Thoracic aorta (tissue), 2 donors: ENCODE measurements at regions not wholly inside any gene's neighbourhood (a gene's known extent, or its start where the extent isn't known, plus 50 kb on each side); places are given as distances from the start of the nearest gene placed in this dataset.

Experiments used
- ATAC-seq: fragments of 150-250 bp; one replicate; pipeline ENCODE4 v1.8.0; 2017; ENCODE audit warnings: low read depth; ENCODE audit not compliant: insufficient number of reproducible peaks, low FRiP score
- DNase-seq: peaks from one replicate; pipeline ENCODE4 v3.0.0-alpha.2; 2020; ENCODE audit warnings: low spot score
- H3K27ac ChIP-seq, 2 donors: fragments of 200-600 bp; sonication (generic); 1 replicate in 1 of 2; 2 replicates in 1 of 2; pipeline ENCODE4 v1.5.1; 2016; ENCODE audit warnings: mild to moderate bottlenecking in 2 of 2, moderate library complexity in 2 of 2
- H3K27me3 ChIP-seq: fragments of 200-600 bp; sonication (generic); replicated peaks from 2 replicates; pipeline ENCODE4 v1.6.0; 2016; ENCODE audit warnings: mild to moderate bottlenecking; ENCODE audit not compliant: insufficient read depth
- H3K36me3 ChIP-seq: fragments of 200-600 bp; sonication (generic); one replicate; pipeline ENCODE4 v1.5.1; 2016
- H3K4me1 ChIP-seq, 2 donors: fragments of 200-600 bp; sonication (generic); 1 replicate in 1 of 2; 2 replicates in 1 of 2; pipeline versions ENCODE4 v1.5.1 to v1.6.0; 2016; ENCODE audit warnings: low read depth in 2 of 2, mild to moderate bottlenecking in 1 of 2; ENCODE audit not compliant: control insufficient read depth in 1 of 2
- H3K4me3 ChIP-seq: fragments of 200-600 bp; sonication (generic); 2 replicates; pipeline ENCODE4 v1.5.1; 2016; ENCODE audit warnings: mild to moderate bottlenecking
- H3K9me3 ChIP-seq: fragments of 200-600 bp; sonication (generic); 2 replicates; pipeline ENCODE4 v1.5.1; 2016
- CTCF ChIP-seq: fragments of 200-600 bp; sonication (generic); IDR thresholded peaks from one replicate; pipeline ENCODE4 v1.5.1; 2019; ENCODE audit warnings: antibody characterized with exemption

DNA sequence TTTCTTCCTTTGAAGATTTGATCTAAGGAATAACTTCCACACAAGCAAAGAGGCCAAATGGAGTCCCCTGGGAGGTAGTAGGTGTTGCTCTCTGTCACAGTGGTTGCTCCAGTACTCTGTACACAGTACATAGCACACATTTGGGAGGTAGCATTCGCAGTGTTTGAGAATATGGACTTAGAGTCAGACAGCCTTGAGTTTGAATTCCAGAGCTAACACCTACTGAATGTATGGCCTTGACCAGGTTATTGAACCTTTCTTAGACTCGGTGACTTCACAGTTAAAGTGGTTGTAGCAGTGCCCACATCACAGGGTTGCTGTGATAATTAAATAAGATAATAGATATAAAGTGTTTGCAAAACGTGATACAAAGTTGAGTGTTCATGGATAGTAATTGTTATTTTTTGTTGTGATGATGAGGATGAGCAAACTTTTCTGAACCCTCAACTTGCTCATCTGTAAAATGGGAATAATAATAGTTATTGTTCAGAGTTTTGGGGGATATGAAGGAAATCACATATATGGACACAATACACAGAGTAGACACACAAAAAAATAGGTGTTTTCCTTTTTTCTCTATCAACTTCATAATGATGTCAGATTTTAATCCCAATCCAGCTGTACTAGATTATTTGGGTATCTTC lies 271.6 kb upstream of the CRY1 start:
- no peaks in the 10 kb centered on the region for H3K9me3 ChIP-seq
- ATAC-seq: no peak
- no peaks in the 10 kb centered on the region for H3K27me3 ChIP-seq
- no peaks in the 10 kb centered on the region for H3K36me3 ChIP-seq
- TF ChIP-seq CTCF: no peak
- no peak for DNase-seq
- H3K4me3 ChIP-seq: no peak overlapping the region
- no peaks in the 10 kb centered on the region for H3K4me1 ChIP-seq
- no peak overlapping the region for H3K27ac ChIP-seq

- no peaks in the 10 kb centered on the region for H3K9me3 ChIP-seq
- no peak overlapping the region for H3K4me3 ChIP-seq
- DNase-seq (no peak), ATAC-seq (no peak)
- no peaks in the 10 kb centered on the region for H3K36me3 ChIP-seq
- no peaks in the 10 kb centered on the region for H3K27me3 ChIP-seq
- no peak for TF ChIP-seq CTCF
- H3K4me1 ChIP-seq: no peaks in the 10 kb centered on the region
- no peak overlapping the region for H3K27ac ChIP-seq
Measured at GRCh38 chr12:107365703-107366102, 272.4 kb upstream of the CRY1 start.

DNA sequence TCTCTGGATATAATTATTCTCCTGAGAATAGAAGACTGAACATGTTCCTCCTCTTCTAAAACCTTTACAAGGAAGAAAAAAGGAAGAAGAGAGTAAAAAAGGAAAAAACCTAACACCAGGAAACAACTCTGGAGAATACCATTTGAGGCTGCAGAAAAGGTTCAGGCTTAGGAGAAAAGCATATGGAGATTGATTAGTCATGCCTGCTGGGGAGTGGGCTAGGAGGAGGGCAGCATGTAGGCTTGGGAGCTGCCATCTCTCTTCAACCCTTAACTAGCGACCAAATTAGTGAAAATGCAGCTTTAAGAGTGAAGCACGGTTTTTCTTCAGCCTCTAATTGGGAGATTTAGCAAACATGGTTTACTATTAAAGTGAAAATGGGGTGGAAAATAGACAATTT lies 273.0 kb upstream of the CRY1 start:
- H3K4me3 ChIP-seq: no peak overlapping the region
- no peaks in the 10 kb centered on the region for H3K27me3 ChIP-seq
- no peak overlapping the region for H3K27ac ChIP-seq
- H3K4me1 ChIP-seq: no peaks in the 10 kb centered on the region
- TF ChIP-seq CTCF: no peak
- ATAC-seq (no peak), DNase-seq (no peak)
- no peaks in the 10 kb centered on the region for H3K36me3 ChIP-seq
- H3K9me3 ChIP-seq: no peaks in the 10 kb centered on the region

DNA sequence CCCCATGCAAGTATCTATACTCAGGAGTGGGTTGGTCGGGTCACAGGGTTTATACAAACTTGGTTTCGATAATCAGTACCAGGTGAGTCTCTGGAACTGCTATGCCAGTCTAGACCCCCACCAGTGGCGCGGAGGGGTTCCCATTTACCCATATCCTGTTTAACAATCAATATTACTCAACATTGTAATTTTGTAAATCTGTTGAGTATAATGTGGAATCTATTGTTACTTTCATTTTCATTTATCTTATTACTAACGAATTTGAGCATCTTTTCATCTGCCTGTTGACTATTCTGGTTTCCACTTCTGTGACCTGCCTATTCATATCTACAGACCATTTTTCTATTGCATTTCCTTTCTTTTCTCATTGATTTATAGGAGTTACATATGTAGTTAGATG lies 275.2 kb upstream of the CRY1 start:
- no peak for TF ChIP-seq CTCF

GRCh38 chr12:107369006-107369405 lies 275.7 kb upstream of the CRY1 start:
- H3K36me3 ChIP-seq: no peaks in the 10 kb centered on the region
- H3K4me1 ChIP-seq: no peaks in the 10 kb centered on the region
- H3K4me3 ChIP-seq: no peak overlapping the region
- no peak overlapping the region for H3K27ac ChIP-seq
- no peak for ATAC-seq
- no peak for DNase-seq
- TF ChIP-seq CTCF: no peak
- H3K27me3 ChIP-seq: no peaks in the 10 kb centered on the region
- H3K9me3 ChIP-seq: no peaks in the 10 kb centered on the region

More for the DNA sequence above, 275.2 kb upstream of the CRY1 start:
- DNase-seq (no peak), ATAC-seq (no peak)
- no peak overlapping the region for H3K27ac ChIP-seq
- H3K36me3 ChIP-seq: no peaks in the 10 kb centered on the region
- H3K4me3 ChIP-seq: no peak overlapping the region
- H3K9me3 ChIP-seq: no peaks in the 10 kb centered on the region
- no peaks in the 10 kb centered on the region for H3K4me1 ChIP-seq
- no peaks in the 10 kb centered on the region for H3K27me3 ChIP-seq
